NCI-H1694 treated with DMSO at 0.1 percent for 48 hours (cell line): ENCODE measurements at regions not wholly inside any gene's neighbourhood (a gene's known extent, or its start where the extent isn't known, plus 50 kb on each side); places are given as distances from the start of the nearest gene placed in this dataset.
"Not testable (repeated sequence)": the region's sequence is repeated elsewhere in the genome, so short reads cannot be mapped to it uniquely, and the experiment has no call there.

Experiments
- DNase-seq: peaks from one replicate; lab custom pipeline; 2025; lab: John Stamatoyannopoulos, UW

- DNase-seq: no peak
Measured at GRCh38 chr4:123638834-123639233, 242.2 kb downstream of the SPRY1 start.

GRCh38 chr4:123640271-123640670 lies 243.7 kb downstream of the SPRY1 start:
- no peak for DNase-seq

- no peak for DNase-seq
Measured at GRCh38 chr4:123640824-123641223, 244.2 kb downstream of the SPRY1 start.

GRCh38 chr4:123643691-123644090 lies 247.1 kb downstream of the SPRY1 start:
- DNase-seq: no peak

GRCh38 chr4:123649250-123649644 lies 252.7 kb downstream of the SPRY1 start:
- no peak for DNase-seq

GRCh38 chr4:123649645-123650391 lies 253.2 kb downstream of the SPRY1 start:
- DNase-seq: no peak

GRCh38 chr4:123651066-123651465 lies 254.5 kb downstream of the SPRY1 start:
- DNase-seq: no peak

GRCh38 chr4:123651536-123652180 lies 255.1 kb downstream of the SPRY1 start:
- DNase-seq: no peak

GRCh38 chr4:123652476-123652875 lies 255.9 kb downstream of the SPRY1 start:
- DNase-seq: no peak

- DNase-seq: no peak
Measured at GRCh38 chr4:123653236-123653635, 256.6 kb downstream of the SPRY1 start.

GRCh38 chr4:123656746-123657294 lies 260.2 kb downstream of the SPRY1 start:
- not testable (repeated sequence) for DNase-seq

GRCh38 chr4:123657606-123658005 lies 261.0 kb downstream of the SPRY1 start:
- DNase-seq: not testable (repeated sequence)

GRCh38 chr4:123659262-123659661 lies 262.7 kb downstream of the SPRY1 start:
- no peak for DNase-seq

GRCh38 chr4:123659730-123660129 lies 263.1 kb downstream of the SPRY1 start:
- no peak for DNase-seq

- DNase-seq: no peak
Measured at GRCh38 chr4:123661080-123661737, 264.6 kb downstream of the SPRY1 start.

GRCh38 chr4:123662827-123663226 lies 266.2 kb downstream of the SPRY1 start:
- no peak for DNase-seq

- no peak for DNase-seq
Measured at GRCh38 chr4:123666486-123666885, 269.9 kb downstream of the SPRY1 start.

GRCh38 chr4:123667496-123667895 lies 270.9 kb downstream of the SPRY1 start:
- no peak for DNase-seq

- DNase-seq: no peak
Measured at GRCh38 chr4:123667991-123668390, 271.4 kb downstream of the SPRY1 start.

- no peak for DNase-seq
Measured at GRCh38 chr4:123671636-123672404, 275.2 kb downstream of the SPRY1 start.

- no peak for DNase-seq
Measured at GRCh38 chr4:123672987-123673386, 276.4 kb downstream of the SPRY1 start.

GRCh38 chr4:123673971-123674370 lies 277.4 kb downstream of the SPRY1 start:
- no peak for DNase-seq
